ENCODE measurements at regions not wholly inside any gene's neighbourhood (a gene's known extent, or its start where the extent isn't known, plus 50 kb on each side); places are given as distances from the start of the nearest gene placed in this dataset.
A peak's percentile ranks its signal among the peaks of the same experiment; 100 is the strongest.

GRCh38 chr1:29379443-29380073 is 143.2 kb downstream of the PTPRU start:
- peak; percentile 12 for DNase-seq
